Left lung (tissue), 4 donors: ENCODE measurements at regions not wholly inside any gene's neighbourhood (a gene's known extent, or its start where the extent isn't known, plus 50 kb on each side); places are given as distances from the start of the nearest gene placed in this dataset.

Experiments used
- ATAC-seq: fragments of 200-7000 bp; cut with Tn5 transposase; one replicate; pipeline ENCODE4 v1.9.1; 2020; ENCODE audit warnings: moderate library complexity
- DNase-seq, 4 donors: peaks; one replicate each; pipeline ENCODE4 v3.0.0-alpha.2; 2013 to 2020
- H3K27ac ChIP-seq, 2 donors: fragments of 200-600 bp; sonication (generic) in 1 of 2; one replicate each; pipeline versions ENCODE4 v1.5.0 to v1.8.0; 2020 to 2021
- H3K27me3 ChIP-seq, 2 donors: fragments of 200-600 bp; sonication (generic) in 1 of 2; one replicate each; pipeline versions ENCODE4 v1.5.0 to v1.8.0; 2020 to 2021
- H3K36me3 ChIP-seq, 2 donors: fragments of 200-600 bp; sonication (generic) in 1 of 2; one replicate each; pipeline versions ENCODE4 v1.5.0 to v1.8.0; 2020 to 2021
- H3K4me1 ChIP-seq, 2 donors: fragments of 200-600 bp; one replicate each; pipeline ENCODE4 v1.8.0; 2021
- H3K4me3 ChIP-seq, 2 donors: fragments of 200-600 bp; sonication (generic) in 1 of 2; one replicate each; pipeline versions ENCODE4 v1.5.0 to v1.8.0; 2020 to 2021; ENCODE audit warnings: mild to moderate bottlenecking in 1 of 2
- H3K9me3 ChIP-seq, 2 donors: fragments of 200-600 bp; sonication (generic) in 1 of 2; one replicate each; pipeline versions ENCODE4 v1.5.0 to v1.8.0; 2020 to 2021
- intact Hi-C, 2 donors: fragments of 100-400 bp; cut with DNase I; formaldehyde crosslinking; loops; one replicate each; pipeline versions ENCODE4 v1.11.2 to v1.14.2; 2022
- TF ChIP-seq, protein P1 (sequence below), 2 donors: fragments of 200-600 bp; sonication (generic) in 1 of 2; IDR thresholded peaks; one replicate each; pipeline versions ENCODE4 v1.5.0 to v1.8.0; 2021; ENCODE audit warnings: antibody characterized with exemption in 2 of 2
- donor health status: DM: no; HTN: yes; CAD: no.
- donor health status: DM: no; HTN: no; CAD: no.

DNA sequence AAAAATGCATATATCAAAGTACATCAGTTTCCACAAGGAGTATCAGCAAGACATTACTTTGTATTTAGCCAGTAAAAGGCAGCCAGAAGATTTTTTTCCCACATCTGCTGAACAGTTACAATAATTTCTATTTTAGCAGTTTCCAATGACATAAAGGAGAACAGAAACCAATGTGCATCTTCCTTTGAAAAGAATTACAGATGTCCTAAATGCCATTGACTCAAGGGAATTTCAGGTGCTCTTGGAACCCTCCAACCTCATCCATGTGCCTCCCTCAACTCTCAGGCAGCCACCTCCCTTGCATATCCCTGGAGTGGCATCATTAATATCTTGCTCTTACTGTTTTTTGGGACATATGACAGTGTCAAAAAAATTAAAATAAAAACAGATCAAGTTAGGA, 62.2 kb upstream of the ST8SIA1 start:
- intact Hi-C loops, result no loop called here

GRCh38 chr12:22396253-22396652, 61.7 kb upstream of the ST8SIA1 start:
- ATAC-seq (peak; percentile 39), DNase-seq (no peak)
- Histone ChIP-seq H3K36me3 (no peaks in the 10 kb centered on the region), H3K27ac (no peak overlapping the region), H3K4me1 (no peaks in the 10 kb centered on the region), H3K4me3 (no peak overlapping the region), H3K9me3 (peaks cover 0 to 2% of the 10 kb centered on the region in 2 donors), H3K27me3 (no peaks in the 10 kb centered on the region)
- intact Hi-C loops, result no loop called here
- TF ChIP-seq, protein P1, sequence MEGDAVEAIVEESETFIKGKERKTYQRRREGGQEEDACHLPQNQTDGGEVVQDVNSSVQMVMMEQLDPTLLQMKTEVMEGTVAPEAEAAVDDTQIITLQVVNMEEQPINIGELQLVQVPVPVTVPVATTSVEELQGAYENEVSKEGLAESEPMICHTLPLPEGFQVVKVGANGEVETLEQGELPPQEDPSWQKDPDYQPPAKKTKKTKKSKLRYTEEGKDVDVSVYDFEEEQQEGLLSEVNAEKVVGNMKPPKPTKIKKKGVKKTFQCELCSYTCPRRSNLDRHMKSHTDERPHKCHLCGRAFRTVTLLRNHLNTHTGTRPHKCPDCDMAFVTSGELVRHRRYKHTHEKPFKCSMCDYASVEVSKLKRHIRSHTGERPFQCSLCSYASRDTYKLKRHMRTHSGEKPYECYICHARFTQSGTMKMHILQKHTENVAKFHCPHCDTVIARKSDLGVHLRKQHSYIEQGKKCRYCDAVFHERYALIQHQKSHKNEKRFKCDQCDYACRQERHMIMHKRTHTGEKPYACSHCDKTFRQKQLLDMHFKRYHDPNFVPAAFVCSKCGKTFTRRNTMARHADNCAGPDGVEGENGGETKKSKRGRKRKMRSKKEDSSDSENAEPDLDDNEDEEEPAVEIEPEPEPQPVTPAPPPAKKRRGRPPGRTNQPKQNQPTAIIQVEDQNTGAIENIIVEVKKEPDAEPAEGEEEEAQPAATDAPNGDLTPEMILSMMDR (IDR thresholded peaks at IDR 0.05), result no peak

More for the DNA sequence above, 62.2 kb upstream of the ST8SIA1 start:
- H3K9me3 ChIP-seq, result peaks cover 0 to 2% of the 10 kb centered on the region in 2 donors
- H3K27ac ChIP-seq, result no peak overlapping the region
- H3K4me3 ChIP-seq, result no peak overlapping the region
- H3K27me3 ChIP-seq, result no peaks in the 10 kb centered on the region
- no peaks in the 10 kb centered on the region for H3K36me3 ChIP-seq
- TF ChIP-seq, protein P1 (IDR thresholded peaks at IDR 0.05), result no peak
- DNase-seq, result no peak
- no peak for ATAC-seq
- H3K4me1 ChIP-seq, result no peaks in the 10 kb centered on the region

DNA sequence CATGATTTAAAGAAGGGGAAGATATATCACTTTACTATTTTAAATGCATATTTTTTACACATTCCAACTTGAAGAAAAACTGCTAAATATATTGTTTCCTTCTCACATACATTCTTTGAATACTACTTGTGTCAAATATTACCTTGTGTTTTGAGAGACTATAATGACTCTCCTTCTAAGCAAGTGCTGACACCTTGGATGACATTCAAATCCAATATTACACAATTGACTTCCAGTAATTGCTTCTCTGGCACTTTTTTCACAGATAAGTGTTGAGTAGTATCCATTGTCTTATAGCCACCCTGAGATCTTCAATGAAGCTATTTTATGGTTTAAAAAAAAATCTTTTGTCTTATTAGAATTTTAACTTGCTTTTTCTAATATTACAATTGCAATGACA, 61.2 kb upstream of the ST8SIA1 start:
- no peaks in the 10 kb centered on the region for H3K4me1 ChIP-seq
- intact Hi-C loops, result no loop called here
- no peaks in the 10 kb centered on the region for H3K27me3 ChIP-seq
- H3K9me3 ChIP-seq, result peaks cover 0 to 2% of the 10 kb centered on the region in 2 donors
- DNase-seq (no peak), ATAC-seq (peak; percentile 74)
- TF ChIP-seq, protein P1 (IDR thresholded peaks at IDR 0.05), result no peak
- H3K4me3 ChIP-seq, result no peak overlapping the region
- no peaks in the 10 kb centered on the region for H3K36me3 ChIP-seq
- H3K27ac ChIP-seq, result no peak overlapping the region
